AG08396 (cell line): ENCODE measurements at regions not wholly inside any gene's neighbourhood (a gene's known extent, or its start where the extent isn't known, plus 50 kb on each side); places are given as distances from the start of the nearest gene placed in this dataset.

ENCODE experiments used
- DNase-seq: peaks from one replicate; pipeline ENCODE4 v3.0.0; 2012; ENCODE audit warnings: low spot score, mixed read lengths

- DNase-seq: peak; percentile 79
Observed at GRCh38 chr6:139597771-139598755, 223.6 kb upstream of the CITED2 start.

GRCh38 chr6:139597087-139597763, 222.8 kb upstream of the CITED2 start:
- DNase-seq: no peak

DNA sequence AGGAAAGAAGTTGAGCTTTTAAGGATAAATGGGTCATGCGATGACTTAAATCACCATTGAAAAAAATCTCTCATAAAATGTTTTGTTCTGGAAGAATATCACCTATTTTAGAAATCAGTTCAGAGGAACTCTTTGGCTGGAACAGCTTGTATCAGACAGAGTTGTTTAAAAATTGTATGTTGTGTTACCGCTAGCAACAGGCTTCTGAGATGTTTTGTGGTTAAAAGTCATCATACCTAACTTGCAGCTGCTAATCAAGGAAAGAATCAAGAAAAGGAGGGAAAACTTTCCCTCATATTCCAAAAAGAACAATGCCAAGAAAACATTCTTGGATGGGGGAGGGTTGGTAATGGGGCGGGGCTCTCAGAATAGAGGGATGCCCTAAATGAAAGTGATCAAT, 220.7 kb upstream of the CITED2 start:
- no peak for DNase-seq

DNA sequence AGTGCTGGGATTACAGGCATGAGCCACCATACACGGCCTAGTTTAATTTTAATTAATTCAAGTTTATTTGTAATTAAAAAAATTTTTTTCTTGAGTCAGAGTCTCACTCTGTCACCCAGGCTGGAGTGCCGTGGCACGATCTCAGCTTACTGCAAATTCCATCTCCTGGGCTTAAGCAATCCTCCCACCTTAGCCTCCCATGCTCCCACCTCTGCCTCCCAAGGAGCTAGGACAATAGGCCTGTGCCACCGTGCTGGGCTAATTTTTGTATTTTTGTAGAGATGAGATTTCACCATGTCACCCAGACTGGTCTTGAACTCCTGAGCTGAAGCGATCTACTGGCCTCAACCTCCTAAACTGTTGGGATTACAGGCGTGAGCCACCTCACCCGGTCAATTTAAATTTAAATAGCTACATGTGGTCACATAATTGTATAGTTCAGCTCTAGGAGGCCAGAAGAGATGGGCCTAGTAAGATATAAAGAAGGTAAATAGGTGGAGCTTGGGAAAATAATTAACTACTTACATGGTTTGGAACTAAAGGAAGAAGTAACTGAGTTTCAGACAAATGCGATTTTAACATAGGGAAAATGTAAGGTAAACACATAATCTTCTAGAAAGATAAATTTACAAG, 220.0 kb upstream of the CITED2 start:
- DNase-seq: no peak

DNA sequence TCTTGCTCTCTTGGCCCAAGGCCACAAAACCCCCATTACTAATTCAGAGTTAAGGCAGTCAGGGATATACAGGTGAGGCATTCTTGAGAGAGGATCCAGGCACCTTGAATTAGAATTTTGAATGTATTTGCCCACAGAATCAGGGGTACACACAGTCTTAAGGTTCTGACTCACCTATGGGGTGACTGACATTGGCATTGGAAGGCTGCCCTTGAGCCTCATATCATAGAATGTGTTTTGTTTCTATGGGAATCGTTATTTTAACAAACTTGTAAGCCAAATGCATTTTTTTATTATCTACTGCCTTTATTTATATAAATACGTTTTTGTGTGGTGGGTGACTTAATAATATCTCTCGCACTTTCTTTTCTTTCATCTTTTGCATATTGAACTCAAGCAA, 218.6 kb upstream of the CITED2 start:
- DNase-seq: no peak

DNA sequence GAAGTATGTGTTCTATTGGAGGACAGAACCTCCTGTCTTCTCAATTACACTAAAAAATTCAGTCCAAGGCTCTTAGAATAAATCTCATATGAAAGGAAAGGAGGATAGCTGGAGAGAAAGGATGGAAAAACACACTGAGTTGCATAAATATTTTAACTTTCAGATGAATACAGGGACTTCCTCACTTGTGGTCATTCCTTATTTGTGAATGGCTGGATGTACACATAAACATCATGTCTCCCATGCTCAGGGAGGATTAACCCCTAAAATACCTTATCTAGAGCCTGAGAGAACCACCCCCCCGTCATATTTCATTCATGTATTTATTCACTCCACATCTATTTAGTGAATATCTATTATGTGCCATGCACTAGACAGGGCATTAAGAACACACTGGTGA, 217.6 kb upstream of the CITED2 start:
- no peak for DNase-seq

DNA sequence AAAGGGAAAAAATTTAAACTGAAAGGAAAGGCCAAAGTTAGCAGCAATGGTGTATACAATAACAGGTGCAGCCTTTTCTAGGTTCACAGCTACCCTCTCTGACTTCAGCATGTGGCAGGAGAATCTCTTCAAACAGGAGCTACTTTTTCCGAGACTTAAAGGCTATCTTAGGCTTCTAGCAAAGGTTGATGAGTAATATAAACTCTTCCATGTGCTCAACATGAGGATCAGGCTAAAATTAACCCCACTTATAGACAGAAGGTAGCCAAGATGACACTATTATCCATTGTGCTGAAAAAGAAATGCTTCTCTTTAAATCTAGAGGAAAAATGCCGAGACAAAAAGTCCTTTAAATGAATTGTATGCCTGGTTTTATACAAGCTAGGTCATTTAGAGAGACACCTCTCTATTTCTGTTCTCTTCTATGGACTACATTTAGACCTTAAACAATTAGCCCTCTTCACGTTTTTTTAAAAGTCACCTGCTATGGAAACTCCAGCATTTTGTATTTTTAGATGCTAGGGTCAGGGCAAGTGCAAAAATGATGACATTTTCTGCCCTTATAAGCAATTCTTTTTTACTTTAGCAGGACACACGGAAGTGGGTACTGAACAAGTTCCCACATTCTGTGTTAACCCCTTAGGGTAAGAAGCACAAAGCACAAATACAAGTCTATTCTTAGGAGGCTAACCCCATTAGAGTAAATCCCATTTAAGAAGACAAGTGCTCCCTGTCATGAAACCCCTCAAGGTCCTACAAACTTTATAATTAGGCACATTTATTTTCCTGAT, 216.8 kb upstream of the CITED2 start:
- no peak for DNase-seq

GRCh38 chr6:139590206-139590605, 215.8 kb upstream of the CITED2 start:
- no peak for DNase-seq

GRCh38 chr6:139588734-139589593, 214.5 kb upstream of the CITED2 start:
- DNase-seq: no peak

- no peak for DNase-seq
Observed at GRCh38 chr6:139588076-139588639, 213.7 kb upstream of the CITED2 start.

- DNase-seq: peak; percentile 61
Observed at GRCh38 chr6:139587469-139587868, 213.0 kb upstream of the CITED2 start.

- DNase-seq: no peak
Observed at GRCh38 chr6:139586273-139586672, 211.8 kb upstream of the CITED2 start.

DNA sequence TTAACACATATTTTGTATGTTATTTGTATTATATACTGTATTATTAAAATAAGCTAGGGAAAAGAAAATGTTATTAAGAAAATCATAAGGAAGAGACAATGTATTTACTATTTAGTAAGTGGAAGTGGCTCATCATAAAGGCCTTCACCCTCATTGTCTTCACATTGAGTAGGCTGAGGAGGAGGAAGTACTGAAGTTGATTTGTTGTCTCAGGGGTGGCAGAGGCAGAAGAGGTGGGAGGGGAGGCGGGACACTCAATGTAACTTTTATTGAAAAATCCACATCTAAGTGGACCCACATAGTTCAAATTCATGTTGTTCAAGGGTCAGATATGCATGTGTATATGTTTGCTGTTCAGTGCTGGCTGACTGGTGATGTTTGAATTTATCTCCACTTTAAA, 210.2 kb upstream of the CITED2 start:
- no peak for DNase-seq

DNA sequence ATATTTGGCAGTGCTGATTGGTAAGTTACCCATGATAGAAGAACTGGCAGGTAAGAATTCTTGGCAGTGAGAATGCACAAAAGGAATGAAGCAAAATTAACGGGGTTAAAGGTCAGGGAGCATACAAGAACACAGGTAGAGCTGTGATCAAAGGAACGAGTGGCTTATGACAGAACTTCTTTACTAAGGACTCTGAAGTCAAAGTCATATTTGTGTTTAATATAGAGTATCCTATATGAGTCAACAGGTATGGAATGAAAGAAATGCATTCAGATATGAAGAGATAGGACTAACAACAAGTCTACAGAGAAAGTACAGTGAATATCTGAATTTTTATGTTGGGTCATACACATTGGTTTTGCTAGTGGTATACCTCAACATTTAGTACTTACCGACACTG, 209.0 kb upstream of the CITED2 start:
- DNase-seq: no peak

- DNase-seq: no peak
Observed at GRCh38 chr6:139582956-139583355, 208.5 kb upstream of the CITED2 start.

GRCh38 chr6:139581485-139581865, 207.0 kb upstream of the CITED2 start:
- no peak for DNase-seq

- DNase-seq: no peak
Observed at GRCh38 chr6:139580592-139581484, 206.4 kb upstream of the CITED2 start.

DNA sequence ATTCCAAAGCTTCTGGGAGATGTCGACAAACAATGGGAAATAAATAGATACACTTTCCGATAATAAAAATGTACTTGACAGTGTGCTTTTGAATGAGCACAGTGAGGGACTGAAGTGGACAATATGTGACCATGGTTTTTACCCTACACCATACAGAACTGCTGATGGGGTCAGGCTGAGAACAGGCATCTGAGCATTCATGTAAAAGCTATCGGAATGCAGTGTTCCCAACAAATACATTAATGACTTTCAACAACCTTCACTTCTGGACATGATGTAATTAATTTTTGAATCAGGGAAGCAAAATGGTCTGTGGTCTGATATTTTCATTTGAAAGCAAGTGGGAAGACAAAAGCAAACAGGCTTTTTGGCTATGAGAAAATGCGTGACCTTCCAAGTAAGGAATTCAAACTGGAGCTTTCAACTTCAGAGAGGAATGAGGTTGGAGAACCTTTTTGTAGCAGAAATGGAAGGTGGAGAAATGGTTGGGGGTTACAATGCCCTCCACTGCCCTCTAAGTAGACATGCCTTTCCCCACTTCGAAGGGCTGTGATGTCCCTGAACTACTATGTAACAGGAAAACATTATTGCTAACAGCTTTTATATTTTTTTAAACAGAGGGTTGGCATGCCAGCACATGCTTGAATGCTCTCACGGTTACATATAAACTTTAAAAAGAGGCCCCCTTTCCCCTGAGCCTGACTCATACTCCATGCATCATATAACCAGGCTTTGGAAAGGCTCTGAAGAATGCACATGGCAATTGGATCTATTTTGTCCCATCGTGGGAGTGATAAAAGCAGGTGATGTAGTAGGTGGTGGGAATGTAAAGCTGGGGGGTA, 203.5 kb upstream of the CITED2 start:
- peak; percentile 81 for DNase-seq
